ENCODE measurements at regions not wholly inside any gene's neighbourhood (a gene's known extent, or its start where the extent isn't known, plus 50 kb on each side); places are given as distances from the start of the nearest gene placed in this dataset.
A peak's percentile ranks its signal among the peaks of the same experiment; 100 is the strongest.
"Not testable (repeated sequence)": the region's sequence is repeated elsewhere in the genome, so short reads cannot be mapped to it uniquely, and the experiment has no call there.

GRCh38 chrX:3550871-3551270 lies 162.6 kb downstream of the PRKX start:
- no peak for DNase-seq

- peak; percentile 48 for DNase-seq
Measured at GRCh38 chrX:3550160-3550751, 163.2 kb downstream of the PRKX start.

GRCh38 chrX:3549411-3549911 lies 164.0 kb downstream of the PRKX start:
- DNase-seq = no peak

GRCh38 chrX:3548765-3549391 lies 164.6 kb downstream of the PRKX start:
- no peak for DNase-seq

DNA sequence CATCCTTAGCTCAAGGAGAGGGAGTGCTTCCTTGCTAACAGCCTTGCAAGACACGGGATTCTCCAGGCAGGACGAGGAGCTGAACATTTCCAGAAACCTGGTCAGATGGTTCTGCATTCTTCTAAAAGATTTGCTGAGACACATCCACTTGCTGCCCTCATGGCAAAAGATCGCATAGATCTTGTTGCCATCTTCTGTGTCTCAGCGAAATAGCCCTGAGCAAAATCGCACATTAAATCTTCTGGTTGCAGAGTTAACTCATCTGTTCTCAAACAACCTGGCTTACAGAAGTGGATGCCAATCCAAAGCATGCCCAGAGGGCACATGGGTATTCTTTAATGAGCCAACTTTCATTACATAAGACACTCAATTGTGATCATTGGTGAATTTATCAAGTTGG lies 167.5 kb downstream of the PRKX start:
- DNase-seq = no peak

DNA sequence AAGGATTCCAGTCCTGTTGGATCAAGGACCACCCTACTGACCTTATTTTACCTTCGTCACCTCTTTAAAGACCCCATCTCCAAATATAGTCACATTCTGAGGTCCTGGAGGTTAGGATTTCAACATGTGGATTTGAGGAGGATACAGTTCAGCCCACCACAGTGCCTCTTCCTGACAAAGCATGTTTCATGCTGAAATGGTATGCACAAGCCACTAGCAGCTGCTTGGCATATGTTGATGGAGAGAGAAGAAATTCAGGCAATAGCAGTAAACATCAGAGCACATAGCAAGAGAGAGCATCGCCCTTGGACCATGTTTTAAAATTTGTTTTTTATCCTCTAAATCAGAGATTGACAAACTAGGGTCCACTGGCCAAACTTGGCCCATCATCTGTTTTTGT lies 172.1 kb downstream of the PRKX start:
- DNase-seq = no peak

DNA sequence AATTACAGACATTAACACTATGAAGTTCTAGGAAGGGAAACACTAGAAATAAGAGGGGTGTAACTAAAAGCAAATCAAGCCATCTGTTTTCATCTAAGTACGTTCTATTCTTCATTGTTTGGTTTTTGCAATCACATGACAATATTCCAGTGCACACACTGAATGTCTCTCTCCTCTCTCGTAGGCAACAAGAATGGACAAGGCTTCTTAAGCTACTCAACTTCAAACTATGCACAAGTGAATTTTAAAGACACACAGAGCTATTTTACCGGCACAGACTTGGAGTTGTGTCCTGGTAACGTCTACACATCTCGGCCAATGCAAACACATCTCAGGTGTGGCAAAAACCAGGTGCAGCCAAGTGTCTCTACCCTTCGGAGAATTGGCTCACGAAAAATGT lies 173.3 kb downstream of the PRKX start:
- DNase-seq = no peak

GRCh38 chrX:3532581-3533085 lies 180.8 kb downstream of the PRKX start:
- DNase-seq = no peak

- DNase-seq = not testable (repeated sequence)
Measured at GRCh38 chrX:3531435-3531834, 182.0 kb downstream of the PRKX start.

DNA sequence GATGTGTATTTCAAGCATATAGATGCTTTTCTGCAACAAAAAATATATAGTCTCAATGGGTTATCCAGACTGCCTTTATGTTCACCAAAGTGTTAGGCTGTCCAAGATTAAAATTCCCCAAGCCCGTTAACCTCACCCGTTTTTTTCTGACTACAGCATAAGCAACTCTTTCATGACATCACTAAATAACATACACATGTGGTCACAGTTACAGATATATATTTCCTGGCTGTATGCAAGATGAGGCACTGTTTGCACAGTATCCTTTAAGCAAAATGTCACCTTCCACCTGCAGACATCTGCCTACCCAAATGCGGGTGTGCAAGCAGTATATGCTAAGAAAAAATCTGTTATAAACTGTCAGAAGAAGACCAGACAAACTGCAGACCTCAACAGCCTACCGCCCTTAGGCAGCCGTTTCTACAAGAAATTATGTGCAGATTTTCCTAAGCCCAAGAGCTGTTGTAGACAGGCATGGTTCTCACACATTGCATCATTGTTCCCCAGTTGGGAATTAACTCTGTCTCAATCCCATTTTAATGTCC lies 183.1 kb upstream of the MXRA5 start:
- DNase-seq = no peak

DNA sequence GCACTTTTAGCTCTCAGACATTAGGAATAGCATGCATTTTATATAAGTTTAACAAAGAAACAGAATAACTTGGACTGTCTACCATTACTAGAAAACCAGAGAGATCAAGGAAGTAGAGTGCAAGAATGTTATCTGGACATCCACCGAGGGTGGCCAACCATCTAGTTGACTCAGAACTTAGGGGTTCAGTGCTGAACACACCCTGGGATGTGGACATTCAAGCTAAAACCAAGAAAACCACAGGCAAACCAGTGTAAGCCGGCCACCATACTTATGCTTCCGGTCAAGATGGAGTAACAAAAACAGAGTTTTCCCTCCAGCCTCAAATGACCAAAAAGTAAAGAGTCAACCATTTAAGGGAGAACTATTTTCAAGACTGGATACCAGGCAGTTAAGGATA lies 181.4 kb upstream of the MXRA5 start:
- no peak for DNase-seq

GRCh38 chrX:3527166-3527565 lies 180.7 kb upstream of the MXRA5 start:
- DNase-seq = no peak

DNA sequence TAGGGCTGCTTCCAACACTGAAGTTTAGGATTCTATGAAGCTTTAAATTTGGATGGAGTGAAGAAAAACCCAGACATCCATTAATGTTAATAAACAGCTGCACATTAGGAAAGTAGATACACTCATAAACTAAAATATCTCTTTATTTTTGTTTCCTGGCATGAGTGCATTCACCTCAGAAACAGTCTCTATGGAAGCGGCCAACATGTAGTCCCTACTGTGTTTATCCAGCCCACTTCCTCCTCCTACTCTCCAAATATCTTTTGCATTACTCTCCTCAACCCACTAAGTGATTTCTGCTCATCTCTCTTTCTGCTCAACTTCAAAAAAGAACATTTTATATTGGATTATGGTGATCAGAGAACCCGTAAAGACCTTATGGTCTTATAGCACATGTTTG lies 180.3 kb upstream of the MXRA5 start:
- DNase-seq = no peak

DNA sequence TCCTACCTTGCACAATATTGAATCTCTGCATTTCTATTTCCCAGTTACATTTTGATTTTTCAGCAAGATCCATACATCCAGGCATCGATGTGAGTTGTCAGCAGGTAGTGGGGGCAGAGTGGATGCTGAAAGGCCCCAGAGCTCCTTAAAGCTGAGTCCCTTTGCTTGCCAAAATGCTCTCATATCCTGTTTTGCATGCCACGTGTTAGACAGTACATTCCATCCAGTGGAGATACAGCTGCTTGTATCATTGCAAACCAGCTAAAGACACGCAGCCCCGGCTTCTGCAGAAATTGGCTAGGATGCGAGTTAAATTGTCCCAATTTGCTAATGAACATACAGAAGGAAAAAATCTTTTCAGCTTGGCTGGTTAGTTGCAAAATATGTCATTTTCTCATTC lies 179.6 kb upstream of the MXRA5 start:
- no peak for DNase-seq

DNA sequence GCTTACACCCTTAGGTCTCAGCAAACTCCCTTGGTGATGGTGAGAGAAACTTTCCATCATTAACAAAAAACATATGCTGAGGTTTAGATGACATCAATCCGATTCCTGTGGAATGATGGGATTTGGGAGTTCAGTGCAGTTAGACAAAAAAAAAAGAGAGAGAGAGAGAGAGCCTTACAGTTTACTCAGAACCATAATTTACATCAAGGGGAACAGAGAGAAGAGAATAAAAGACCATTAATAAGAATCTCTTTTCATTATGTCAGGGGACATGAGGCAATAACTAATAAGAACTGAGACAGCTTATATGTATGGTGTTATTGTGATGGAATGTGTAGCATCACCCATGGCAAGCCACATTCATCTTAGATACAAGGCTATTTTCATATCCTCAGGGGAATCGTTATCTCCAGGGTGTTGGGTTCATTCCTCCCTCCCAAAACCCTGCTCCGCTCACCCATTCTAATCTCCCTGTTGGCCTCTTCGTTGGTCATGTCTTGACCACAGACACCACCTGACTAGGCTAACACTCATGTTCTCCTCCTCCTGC lies 175.7 kb upstream of the MXRA5 start:
- no peak for DNase-seq

DNA sequence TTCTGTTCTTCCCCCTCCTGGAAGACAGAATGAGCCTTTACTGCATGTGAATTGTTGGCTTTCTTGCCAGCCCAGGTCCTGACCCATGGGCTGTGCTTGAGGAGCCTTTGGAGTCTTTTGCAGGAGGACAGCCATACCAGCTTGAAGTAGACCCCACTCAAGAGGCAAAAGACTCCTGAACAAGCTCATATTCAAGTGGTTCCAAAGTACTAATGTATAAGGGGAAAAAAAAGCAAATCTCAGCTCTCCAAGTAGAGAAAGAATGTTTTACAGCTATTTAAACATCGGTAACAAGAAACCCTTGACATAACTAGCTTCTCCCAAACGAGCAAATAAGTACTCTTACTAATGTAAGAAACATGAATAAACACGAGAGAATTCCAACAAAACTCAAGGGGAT lies 174.9 kb upstream of the MXRA5 start:
- DNase-seq = no peak

- DNase-seq = no peak
Measured at GRCh38 chrX:3520982-3521381, 174.5 kb upstream of the MXRA5 start.

- DNase-seq = no peak
Measured at GRCh38 chrX:3520458-3520857, 174.0 kb upstream of the MXRA5 start.

DNA sequence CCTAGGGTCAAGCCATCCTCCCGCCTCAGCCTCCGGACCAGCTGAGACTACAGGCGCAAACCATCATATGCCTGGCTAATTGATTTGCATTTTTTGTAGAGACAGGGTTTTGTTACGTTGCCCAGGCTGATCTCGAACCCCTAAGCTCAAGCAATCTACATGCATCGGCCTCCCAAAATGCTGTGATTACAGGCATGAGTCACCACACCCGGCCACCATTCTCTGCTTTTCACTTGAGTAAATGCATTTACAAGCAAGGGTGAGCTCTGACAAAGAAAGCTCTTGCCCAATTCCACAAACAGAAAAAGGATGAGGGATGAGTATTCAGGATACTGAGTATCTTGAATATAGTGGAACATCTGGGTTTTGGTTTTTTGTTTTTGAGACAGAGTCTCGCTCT lies 172.9 kb upstream of the MXRA5 start:
- DNase-seq = not testable (repeated sequence)

DNA sequence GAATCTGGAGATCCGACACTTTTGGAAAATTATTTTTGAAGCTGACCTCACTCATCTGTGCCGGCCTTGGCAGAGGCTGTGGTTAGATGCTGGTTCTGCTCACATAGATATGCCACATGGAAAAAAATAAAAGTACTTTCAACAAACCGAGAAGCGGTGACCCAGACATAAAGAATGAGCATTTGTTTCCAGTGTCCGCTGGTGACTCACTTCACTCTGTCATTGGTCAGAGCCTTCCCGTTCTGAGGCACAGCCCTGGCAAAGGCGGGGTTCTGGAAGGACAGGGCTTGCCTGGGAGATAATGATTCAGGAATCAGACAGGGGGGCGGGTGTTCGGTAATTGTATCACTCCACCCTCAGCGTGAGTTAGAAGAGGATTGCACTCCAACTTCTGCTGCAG lies 172.4 kb upstream of the MXRA5 start:
- DNase-seq = no peak

- DNase-seq = no peak
Measured at GRCh38 chrX:3516051-3516541, 169.6 kb upstream of the MXRA5 start.

DNA sequence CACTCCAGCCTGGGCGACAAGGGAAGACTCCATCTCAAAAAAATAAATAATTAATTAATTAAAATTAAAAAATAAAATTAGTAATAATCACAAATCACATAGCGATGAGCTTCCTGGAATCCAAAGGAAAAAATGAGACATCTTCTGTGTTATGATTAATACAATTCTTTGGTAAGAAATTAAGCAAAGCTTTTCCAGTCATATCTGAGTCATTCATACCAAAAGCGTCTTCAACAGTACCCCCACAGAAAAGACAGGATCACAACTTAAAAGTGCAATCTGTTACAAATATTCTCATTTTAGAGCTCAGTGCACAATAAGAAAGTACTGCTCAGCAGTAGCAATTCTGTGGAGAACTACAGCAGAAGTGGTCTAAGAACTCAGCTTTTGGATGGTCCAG lies 168.5 kb upstream of the MXRA5 start:
- no peak for DNase-seq

DNA sequence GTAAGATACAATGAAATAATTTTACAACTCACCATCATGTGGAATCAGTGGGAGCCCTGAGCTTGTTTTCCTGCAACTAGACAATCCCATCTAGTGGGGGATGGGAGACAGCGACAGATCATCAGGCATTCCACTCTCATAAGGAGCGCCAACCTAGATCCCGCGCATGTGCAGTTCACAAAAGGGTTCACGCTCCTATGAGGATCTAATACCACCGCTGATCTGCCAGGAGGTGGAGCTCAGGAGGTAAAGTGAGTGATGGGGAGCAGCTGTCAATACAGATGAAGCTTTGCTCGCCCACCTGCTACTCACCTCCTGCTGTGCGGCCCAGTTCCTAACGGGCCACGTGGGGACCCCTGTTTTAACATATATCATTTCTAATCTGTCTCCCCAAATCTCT lies 165.7 kb upstream of the MXRA5 start:
- not testable (repeated sequence) for DNase-seq

- no peak for DNase-seq
Measured at GRCh38 chrX:3509934-3510333, 163.5 kb upstream of the MXRA5 start.

All from RPMI8226 (cell line).